ENCODE measurements at regions not wholly inside any gene's neighbourhood (a gene's known extent, or its start where the extent isn't known, plus 50 kb on each side); places are given as distances from the start of the nearest gene placed in this dataset.

DNA sequence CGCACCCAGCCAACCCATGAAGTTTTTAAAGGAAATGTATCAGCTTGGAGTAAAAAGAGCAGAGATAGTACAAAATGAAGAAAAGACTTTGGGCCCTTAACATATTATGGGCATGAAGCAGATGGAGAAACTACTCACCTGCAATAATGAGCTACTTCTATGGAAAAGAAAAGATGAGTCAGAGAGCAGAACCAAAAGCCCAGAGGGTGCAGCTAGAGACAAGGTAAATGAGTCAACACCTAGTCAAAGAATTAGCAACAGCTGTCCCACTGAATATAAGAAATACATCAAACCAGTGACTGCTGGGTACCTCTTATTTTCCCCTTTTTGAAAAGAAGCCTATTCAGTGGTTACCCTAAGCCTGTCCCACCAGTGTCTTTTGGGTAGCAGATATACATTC lies 61.8 kb downstream of the RPL27A start:
- TF ChIP-seq EZH2 (IDR thresholded peaks at IDR 0.05; ENCODE audit: low read depth) = no peak
- TF ChIP-seq, protein P1, sequence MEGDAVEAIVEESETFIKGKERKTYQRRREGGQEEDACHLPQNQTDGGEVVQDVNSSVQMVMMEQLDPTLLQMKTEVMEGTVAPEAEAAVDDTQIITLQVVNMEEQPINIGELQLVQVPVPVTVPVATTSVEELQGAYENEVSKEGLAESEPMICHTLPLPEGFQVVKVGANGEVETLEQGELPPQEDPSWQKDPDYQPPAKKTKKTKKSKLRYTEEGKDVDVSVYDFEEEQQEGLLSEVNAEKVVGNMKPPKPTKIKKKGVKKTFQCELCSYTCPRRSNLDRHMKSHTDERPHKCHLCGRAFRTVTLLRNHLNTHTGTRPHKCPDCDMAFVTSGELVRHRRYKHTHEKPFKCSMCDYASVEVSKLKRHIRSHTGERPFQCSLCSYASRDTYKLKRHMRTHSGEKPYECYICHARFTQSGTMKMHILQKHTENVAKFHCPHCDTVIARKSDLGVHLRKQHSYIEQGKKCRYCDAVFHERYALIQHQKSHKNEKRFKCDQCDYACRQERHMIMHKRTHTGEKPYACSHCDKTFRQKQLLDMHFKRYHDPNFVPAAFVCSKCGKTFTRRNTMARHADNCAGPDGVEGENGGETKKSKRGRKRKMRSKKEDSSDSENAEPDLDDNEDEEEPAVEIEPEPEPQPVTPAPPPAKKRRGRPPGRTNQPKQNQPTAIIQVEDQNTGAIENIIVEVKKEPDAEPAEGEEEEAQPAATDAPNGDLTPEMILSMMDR (conservative IDR thresholded peaks at IDR 0.05) = no peak
